IMR-90 (cell line): ENCODE measurements at regions not wholly inside any gene's neighbourhood (a gene's known extent, or its start where the extent isn't known, plus 50 kb on each side); places are given as distances from the start of the nearest gene placed in this dataset.

ENCODE experiments used
- BHLHE40 ChIP-seq: fragments of 150-350 bp; IDR thresholded peaks from 2 replicates; pipeline ENCODE4 v1.6.1; 2016; ENCODE audit warnings: mild to moderate bottlenecking, low read depth, low read length
- CEBPB ChIP-seq: IDR thresholded peaks from 2 replicates; pipeline ENCODE4 v1.6.1; 2012; ENCODE audit warnings: low read depth, low read length, improper control_type of control experiment
- CHD1 ChIP-seq: IDR thresholded peaks from 2 replicates; pipeline ENCODE4 v1.6.1; 2012; ENCODE audit warnings: low read depth, low read length, improper control_type of control experiment
- CTCF ChIP-seq: conservative IDR thresholded peaks from 2 replicates; pipeline ENCODE4 v1.5.1; 2012; ENCODE audit warnings: mild to moderate bottlenecking, low read depth, low read length, improper control_type of control experiment
- ELK1 ChIP-seq: fragments of 150-350 bp; IDR thresholded peaks from 2 replicates; pipeline ENCODE4 v1.6.1; 2016; ENCODE audit warnings: low read depth, mild to moderate bottlenecking, low read length, moderate library complexity, borderline replicate concordance
- FOS ChIP-seq: fragments of 150-350 bp; IDR thresholded peaks from 2 replicates; pipeline ENCODE4 v1.6.1; 2016; ENCODE audit warnings: low read depth, low read length
- NFE2L2 ChIP-seq: fragments of 150-350 bp; IDR thresholded peaks from 2 replicates; pipeline ENCODE4 v1.6.1; 2016; ENCODE audit warnings: low read depth, mild to moderate bottlenecking, low read length
- POLR2A ChIP-seq: IDR thresholded peaks from 2 replicates; pipeline ENCODE4 v1.6.1; 2012; ENCODE audit warnings: mild to moderate bottlenecking, low read depth, low read length
- RAD21 ChIP-seq: IDR thresholded peaks from 2 replicates; pipeline ENCODE4 v1.6.1; 2012; ENCODE audit warnings: low read length, improper control_type of control experiment
- RFX5 ChIP-seq: IDR thresholded peaks from 2 replicates; pipeline ENCODE4 v1.8.0; 2012; ENCODE audit warnings: low read depth, mild to moderate bottlenecking, low read length, moderate library complexity
- SMC3 ChIP-seq: fragments of 150-350 bp; IDR thresholded peaks from 2 replicates; pipeline ENCODE4 v1.6.1; 2016; ENCODE audit warnings: low read depth, mild to moderate bottlenecking, antibody characterized with exemption, low read length, moderate library complexity
- USF2 ChIP-seq: fragments of 150-350 bp; IDR thresholded peaks from 2 replicates; pipeline ENCODE4 v1.6.1; 2017; ENCODE audit warnings: mild to moderate bottlenecking, antibody characterized with exemption, low read length, low read depth

- no peak for TF ChIP-seq POLR2A
- TF ChIP-seq CTCF, result no peak
- TF ChIP-seq ELK1, result no peak
- TF ChIP-seq CEBPB, result no peak
- TF ChIP-seq FOS, result no peak
- no peak for TF ChIP-seq RAD21
- no peak for TF ChIP-seq RFX5
- no peak for TF ChIP-seq BHLHE40
- TF ChIP-seq NFE2L2, result no peak
- no peak for TF ChIP-seq SMC3
- no peak for TF ChIP-seq USF2
- TF ChIP-seq CHD1, result no peak
Observed at GRCh38 chr4:134533068-134533467, 331.5 kb upstream of the PABPC4L start.
